DOHH2 (cell line): ENCODE measurements at regions not wholly inside any gene's neighbourhood (a gene's known extent, or its start where the extent isn't known, plus 50 kb on each side); places are given as distances from the start of the nearest gene placed in this dataset.

Source experiments
- H3F3A ChIP-seq: fragments of 200-600 bp; sonication (generic), shearing (Covaris generic); 2 replicates; pipeline ENCODE4 v1.6.0; 2016; ENCODE audit warnings: antibody characterized with exemption, mild to moderate bottlenecking; ENCODE audit not compliant: control insufficient read depth, insufficient read depth
- H3K27ac ChIP-seq: fragments of 200-600 bp; sonication (generic); 2 replicates; pipeline ENCODE4 v1.5.1; 2014; ENCODE audit warnings: low read depth, mild to moderate bottlenecking, low read length, moderate library complexity
- H3K27me3 ChIP-seq: fragments of 200-600 bp; sonication (generic); 2 replicates; pipeline ENCODE4 v1.6.1; 2014; ENCODE audit warnings: mild to moderate bottlenecking, low read length, mixed read lengths; ENCODE audit not compliant: control insufficient read depth
- H3K36me3 ChIP-seq: fragments of 200-600 bp; sonication (generic); 2 replicates; pipeline ENCODE4 v1.6.1; 2014; ENCODE audit warnings: mild to moderate bottlenecking, low read length, moderate library complexity, mixed read lengths; ENCODE audit not compliant: control insufficient read depth
- H3K4me1 ChIP-seq: fragments of 200-600 bp; sonication (generic); 2 replicates; pipeline ENCODE4 v1.6.1; 2014; ENCODE audit warnings: mild to moderate bottlenecking, low read length, mixed read lengths; ENCODE audit not compliant: control insufficient read depth
- H3K4me2 ChIP-seq: fragments of 200-600 bp; sonication (generic); 2 replicates; pipeline ENCODE4 v1.6.0; 2014; ENCODE audit warnings: mild to moderate bottlenecking, low read length, moderate library complexity
- H3K4me3 ChIP-seq: fragments of 200-600 bp; sonication (generic); 2 replicates; pipeline ENCODE4 v1.5.1; 2014; ENCODE audit warnings: mild to moderate bottlenecking, low read length, mixed read lengths
- H3K79me2 ChIP-seq: fragments of 200-600 bp; sonication (generic); 2 replicates; pipeline ENCODE4 v1.6.1; 2014; ENCODE audit warnings: mild to moderate bottlenecking, low read length, mixed read lengths; ENCODE audit not compliant: control insufficient read depth
- H3K9me2 ChIP-seq: fragments of 200-600 bp; sonication (generic); replicated peaks from 2 replicates; pipeline ENCODE4 v1.6.1; 2014; ENCODE audit warnings: mild to moderate bottlenecking, low read length, mixed read lengths; ENCODE audit not compliant: control insufficient read depth
- H3K9me3 ChIP-seq: fragments of 200-600 bp; sonication (generic); 2 replicates; pipeline ENCODE4 v1.6.1; 2014; ENCODE audit warnings: antibody characterized with exemption, low read length, mixed read lengths; ENCODE audit not compliant: control insufficient read depth, insufficient read depth
- H4K20me1 ChIP-seq: fragments of 200-600 bp; sonication (generic); 2 replicates; pipeline ENCODE4 v1.6.0; 2014; ENCODE audit warnings: low read depth, mild to moderate bottlenecking, antibody characterized with exemption, low read length, moderate library complexity; ENCODE audit not compliant: control insufficient read depth, insufficient read depth
- CTCF ChIP-seq: fragments of 200-600 bp; sonication (generic); IDR thresholded peaks from one replicate; pipeline ENCODE4 v1.5.1; 2014; ENCODE audit warnings: antibody characterized with exemption, mild to moderate bottlenecking, low read depth, low read length; ENCODE audit not compliant: poor library complexity, severe bottlenecking
- EZH2phosphoT487 ChIP-seq: fragments of 200-600 bp; sonication (generic); IDR thresholded peaks from 2 replicates; pipeline ENCODE4 v1.6.1; 2017; ENCODE audit warnings: borderline replicate concordance, mild to moderate bottlenecking, antibody characterized with exemption, low read length, moderate library complexity, mixed read lengths

- no peaks in the 10 kb centered on the region for H3F3A ChIP-seq
- H3K4me2 ChIP-seq: no peak overlapping the region
- no peaks in the 10 kb centered on the region for H3K9me2 ChIP-seq
- no peaks in the 10 kb centered on the region for H3K9me3 ChIP-seq
- no peak overlapping the region for H3K4me3 ChIP-seq
- no peak overlapping the region for H3K27ac ChIP-seq
- H3K79me2 ChIP-seq: no peaks in the 10 kb centered on the region
- H3K27me3 ChIP-seq: no peaks in the 10 kb centered on the region
- H4K20me1 ChIP-seq: no peaks in the 10 kb centered on the region
- no peaks in the 10 kb centered on the region for H3K36me3 ChIP-seq
- TF ChIP-seq EZH2phosphoT487 (no peak), CTCF (no peak)
- no peaks in the 10 kb centered on the region for H3K4me1 ChIP-seq
These were observed 306.6 kb upstream of the EXOC2 start for GRCh38 chr6:999552-999951.

- Histone ChIP-seq H4K20me1 (no peaks in the 10 kb centered on the region), H3K4me1 (no peaks in the 10 kb centered on the region), H3K79me2 (no peaks in the 10 kb centered on the region), H3K27me3 (no peaks in the 10 kb centered on the region), H3K9me2 (no peaks in the 10 kb centered on the region), H3F3A (no peaks in the 10 kb centered on the region), H3K4me3 (no peak overlapping the region), H3K9me3 (no peaks in the 10 kb centered on the region), H3K36me3 (no peaks in the 10 kb centered on the region), H3K27ac (no peak overlapping the region), H3K4me2 (no peak overlapping the region)
- TF ChIP-seq CTCF (no peak), EZH2phosphoT487 (no peak)
These were observed 305.6 kb upstream of the EXOC2 start for GRCh38 chr6:998551-998950.

- Histone ChIP-seq H3K4me2 (no peak overlapping the region), H3K9me3 (no peaks in the 10 kb centered on the region), H3K27ac (no peak overlapping the region), H3K4me1 (no peaks in the 10 kb centered on the region), H4K20me1 (no peaks in the 10 kb centered on the region), H3F3A (no peaks in the 10 kb centered on the region), H3K27me3 (no peaks in the 10 kb centered on the region), H3K9me2 (no peaks in the 10 kb centered on the region), H3K79me2 (no peaks in the 10 kb centered on the region), H3K36me3 (no peaks in the 10 kb centered on the region), H3K4me3 (no peak overlapping the region)
- no peak for TF ChIP-seq EZH2phosphoT487
- TF ChIP-seq CTCF: no peak
These were observed 303.4 kb upstream of the EXOC2 start for GRCh38 chr6:996271-996852.

GRCh38 chr6:991192-991591 is 298.3 kb upstream of the EXOC2 start:
- Histone ChIP-seq H3K27ac (no peak overlapping the region), H3K9me2 (no peaks in the 10 kb centered on the region), H3K4me2 (no peak overlapping the region), H3K27me3 (no peaks in the 10 kb centered on the region), H3F3A (no peaks in the 10 kb centered on the region), H3K4me3 (no peak overlapping the region), H3K4me1 (no peaks in the 10 kb centered on the region), H3K36me3 (no peaks in the 10 kb centered on the region), H3K79me2 (no peaks in the 10 kb centered on the region), H3K9me3 (no peaks in the 10 kb centered on the region), H4K20me1 (no peaks in the 10 kb centered on the region)
- TF ChIP-seq CTCF (no peak), EZH2phosphoT487 (no peak)
